Hepatocyte (in vitro differentiated cells): ENCODE measurements at regions not wholly inside any gene's neighbourhood (a gene's known extent, or its start where the extent isn't known, plus 50 kb on each side); places are given as distances from the start of the nearest gene placed in this dataset.

Experiments used
- EZH2 ChIP-seq: fragments of 200-600 bp; sonication (generic); IDR thresholded peaks from 2 replicates; pipeline ENCODE4 v1.6.1; 2016; ENCODE audit warnings: antibody characterized with exemption, mild to moderate bottlenecking, borderline replicate concordance
- EZH2phosphoT487 ChIP-seq: fragments of 200-600 bp; sonication (generic); IDR thresholded peaks from one replicate; pipeline ENCODE4 v1.6.1; 2018; ENCODE audit warnings: antibody characterized with exemption, mild to moderate bottlenecking, low read depth, moderate library complexity; ENCODE audit not compliant: unreplicated experiment, severe bottlenecking

DNA sequence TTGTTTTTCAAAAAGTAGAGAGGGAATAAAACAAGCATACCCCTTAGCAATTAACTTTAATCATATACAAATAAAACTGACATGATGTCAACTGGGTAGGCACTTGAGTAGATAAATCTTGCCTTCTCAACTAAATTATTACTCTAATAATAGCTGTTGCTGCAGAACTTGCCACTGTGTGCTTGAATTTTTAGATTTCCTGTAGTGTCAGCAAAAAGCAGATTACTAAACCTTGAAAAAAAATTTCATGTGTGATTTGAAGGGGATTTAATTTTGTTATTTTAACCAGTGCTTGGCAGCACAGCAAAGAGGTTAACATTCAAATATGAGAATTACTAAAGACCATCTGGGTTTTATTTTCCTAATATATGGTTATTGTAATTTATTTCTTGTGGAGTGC, 438.3 kb upstream of the SPANXN1 start:
- TF ChIP-seq EZH2: no peak
- TF ChIP-seq EZH2phosphoT487: no peak
